ENCODE measurements at regions not wholly inside any gene's neighbourhood (a gene's known extent, or its start where the extent isn't known, plus 50 kb on each side); places are given as distances from the start of the nearest gene placed in this dataset.
A peak's percentile ranks its signal among the peaks of the same experiment; 100 is the strongest.

GRCh38 chr13:107835339-107836018 lies 379.9 kb downstream of the LIG4 start (continued):
- TF ChIP-seq RFX5 (IDR thresholded peaks at IDR 0.05; ENCODE audit: low read length) (no peak), TEAD4 (IDR thresholded peaks at IDR 0.05; ENCODE audit: borderline replicate concordance, insufficient read depth) (peak; percentile 91), FOSL2 (IDR thresholded peaks at IDR 0.05; ENCODE audit: borderline replicate concordance, low read depth) (peak; percentile 86), POLR2AphosphoS5 (IDR thresholded peaks at IDR 0.05; ENCODE audit: low read depth, low read length) (peak; percentile 40; the same call in 1 of the 2 replicates), CTCF (IDR thresholded peaks at IDR 0.05) (no peak), RXRA (IDR thresholded peaks at IDR 0.05; ENCODE audit: borderline replicate concordance, low read depth) (peak; percentile 64; the same call in 1 of the 2 replicates), GATA2 (CRISPR knock-in tag; IDR thresholded peaks at IDR 0.05) (no peak)

GRCh38 chr13:107834717-107835116 lies 380.6 kb downstream of the LIG4 start:
- peaks cover 4% of the 10 kb centered on the region; the same call in 1 of the 2 replicates for H4K20me1 ChIP-seq (ENCODE audit: insufficient read depth)
- no peaks in the 10 kb centered on the region for H3K9me2 ChIP-seq
- POLR2A ChIA-PET, result no interaction called here
- peak overlapping the region; percentile 51; the same call in 1 of the 2 replicates for H3K9ac ChIP-seq
- WGBS (ENCODE audit: low lambda C conversion rate), result 81% methylated on average over 5 of the region's 5 CpGs
- peak overlapping the region; percentile 34 to 88 for H3K27ac ChIP-seq (ENCODE audit: low read depth in 2 of 2, low read length in 1 of 2)
- H3K4me2 ChIP-seq, result peak overlapping the region; percentile 66
- no peak overlapping the region for H2AFZ ChIP-seq (ENCODE audit: low read depth)
- peaks cover 2 to 18% of the 10 kb centered on the region in 2 experiments for H3K4me1 ChIP-seq (ENCODE audit: control insufficient read depth in 1 of 2, insufficient read depth in 2 of 2, low read depth in 1 of 2, low read length in 1 of 2)
- no peaks in the 10 kb centered on the region for H3K27me3 ChIP-seq (ENCODE audit: insufficient read depth)
- TF ChIP-seq RAD21 (IDR thresholded peaks at IDR 0.05; ENCODE audit: low read length), result no peak
- no peak for TF ChIP-seq NRF1 (IDR thresholded peaks at IDR 0.05; ENCODE audit: low read depth, low read length)
- no peak for TF ChIP-seq SIN3A (IDR thresholded peaks at IDR 0.05; ENCODE audit: borderline replicate concordance, low read depth, low read length)
- TF ChIP-seq TCF12 (IDR thresholded peaks at IDR 0.05), result no peak
- no peak for TF ChIP-seq IRF3 (IDR thresholded peaks at IDR 0.05; ENCODE audit: low read depth, low read length)
- TF ChIP-seq SMC3 (IDR thresholded peaks at IDR 0.05; ENCODE audit: low read depth, low read length), result no peak
- no peak for TF ChIP-seq CHD2 (IDR thresholded peaks at IDR 0.05; ENCODE audit: low read length, partially characterized antibody)
- TF ChIP-seq USF2 (IDR thresholded peaks at IDR 0.05; ENCODE audit: borderline replicate concordance, low read depth, low read length), result no peak
- no peak overlapping the region for H3K4me3 ChIP-seq (ENCODE audit: low read depth in 2 of 2, low read length in 1 of 2)
- H3K9me3 ChIP-seq, result no peaks in the 10 kb centered on the region
- peaks cover 78% of the 10 kb centered on the region for H3K79me2 ChIP-seq (ENCODE audit: insufficient read depth)
- DNase-seq, result no peak
- H3K36me3 ChIP-seq (replicated peaks in 1 of 2; ENCODE audit: control insufficient read depth in 1 of 2, insufficient read depth in 2 of 2, low read length in 1 of 2), result peaks cover 2 to 4% of the 10 kb centered on the region in 2 experiments
- CTCF ChIA-PET, result interaction anchor here (1.9 kb wide), 1 partner anchor 47 kb away, joined by 4 read pairs; no protein-coding TSS in a partner anchor
- H3F3A ChIP-seq (replicated peaks; ENCODE audit: insufficient read depth), result peaks cover 31% of the 10 kb centered on the region
